GM23248 (cell line): ENCODE measurements at regions not wholly inside any gene's neighbourhood (a gene's known extent, or its start where the extent isn't known, plus 50 kb on each side); places are given as distances from the start of the nearest gene placed in this dataset.

Experiments used
- DNase-seq: peaks from one replicate; pipeline ENCODE4 v3.0.0-alpha.2; 2015
- H2AFZ ChIP-seq: fragments of 200-600 bp; sonication (generic); 2 replicates; pipeline ENCODE4 v1.6.1; 2016; ENCODE audit warnings: antibody characterized with exemption
- H3F3A ChIP-seq: fragments of 200-600 bp; sonication (generic); 2 replicates; pipeline ENCODE4 v1.6.1; 2016; ENCODE audit warnings: mild to moderate bottlenecking, antibody characterized with exemption, mixed run types; ENCODE audit not compliant: insufficient read depth
- H3K27ac ChIP-seq: fragments of 200-600 bp; sonication (generic); 2 replicates; pipeline ENCODE4 v1.5.1; 2016; ENCODE audit warnings: mild to moderate bottlenecking
- H3K27me3 ChIP-seq: fragments of 200-600 bp; sonication (generic); replicated peaks from 2 replicates; pipeline ENCODE4 v1.6.1; 2016; ENCODE audit warnings: mild to moderate bottlenecking; ENCODE audit not compliant: insufficient read depth
- H3K36me3 ChIP-seq: fragments of 200-600 bp; sonication (generic); 2 replicates; pipeline ENCODE4 v1.6.1; 2016; ENCODE audit warnings: low read depth, mild to moderate bottlenecking
- H3K4me1 ChIP-seq: fragments of 200-600 bp; sonication (generic); 2 replicates; pipeline ENCODE4 v1.6.1; 2016; ENCODE audit warnings: mild to moderate bottlenecking; ENCODE audit not compliant: insufficient read depth
- H3K4me2 ChIP-seq: fragments of 200-600 bp; sonication (generic); one replicate; pipeline ENCODE4 v1.6.1; 2016; ENCODE audit warnings: mild to moderate bottlenecking; ENCODE audit not compliant: unreplicated experiment
- H3K4me3 ChIP-seq: fragments of 200-600 bp; sonication (generic); 2 replicates; pipeline ENCODE4 v1.5.1; 2016; ENCODE audit warnings: mild to moderate bottlenecking
- H3K79me2 ChIP-seq: fragments of 200-600 bp; sonication (generic); 2 replicates; pipeline ENCODE4 v1.6.1; 2016; ENCODE audit warnings: mild to moderate bottlenecking; ENCODE audit not compliant: insufficient read depth
- H3K9ac ChIP-seq: fragments of 200-600 bp; sonication (generic); 2 replicates; pipeline ENCODE4 v1.6.1; 2016; ENCODE audit warnings: mild to moderate bottlenecking
- H3K9me2 ChIP-seq: fragments of 200-600 bp; sonication (generic); 2 replicates; pipeline ENCODE4 v1.6.1; 2016; ENCODE audit warnings: mixed run types, mild to moderate bottlenecking, moderate library complexity; ENCODE audit not compliant: insufficient read depth
- H3K9me3 ChIP-seq: fragments of 200-600 bp; sonication (generic); one replicate; pipeline ENCODE4 v1.6.1; 2017; ENCODE audit warnings: low read depth
- H4K20me1 ChIP-seq: fragments of 200-600 bp; sonication (generic); 2 replicates; pipeline ENCODE4 v1.6.0; 2016; ENCODE audit not compliant: insufficient read depth
- EZH2 ChIP-seq: fragments of 200-600 bp; sonication (generic); IDR thresholded peaks from 2 replicates; pipeline ENCODE4 v1.6.1; 2018; ENCODE audit warnings: antibody characterized with exemption, mild to moderate bottlenecking; ENCODE audit not compliant: insufficient read depth, poor library complexity, severe bottlenecking
- EZH2phosphoT487 ChIP-seq: fragments of 200-600 bp; sonication (generic); IDR thresholded peaks from 2 replicates; pipeline ENCODE4 v1.6.1; 2018; ENCODE audit warnings: antibody characterized with exemption, moderate library complexity, mild to moderate bottlenecking, low read depth; ENCODE audit not compliant: insufficient read depth
- WGBS, 2 experiments: methylation state at CpG; one replicate each; pipeline ENCODE4 v1.1.6; 2015 to 2017; ENCODE audit warnings: low lambda C conversion rate in 2 of 2, low coverage in 1 of 2; ENCODE audit errors: missing lambda C conversion rate in 2 of 2; 5-methylcytosine and 5-hydroxymethylcytosine counted together
- in situ Hi-C: fragments of 300-500 bp; cut with MboI; formaldehyde crosslinking; loops from 2 replicates; pipeline ENCODE4 v1.15.0; 2020

DNA sequence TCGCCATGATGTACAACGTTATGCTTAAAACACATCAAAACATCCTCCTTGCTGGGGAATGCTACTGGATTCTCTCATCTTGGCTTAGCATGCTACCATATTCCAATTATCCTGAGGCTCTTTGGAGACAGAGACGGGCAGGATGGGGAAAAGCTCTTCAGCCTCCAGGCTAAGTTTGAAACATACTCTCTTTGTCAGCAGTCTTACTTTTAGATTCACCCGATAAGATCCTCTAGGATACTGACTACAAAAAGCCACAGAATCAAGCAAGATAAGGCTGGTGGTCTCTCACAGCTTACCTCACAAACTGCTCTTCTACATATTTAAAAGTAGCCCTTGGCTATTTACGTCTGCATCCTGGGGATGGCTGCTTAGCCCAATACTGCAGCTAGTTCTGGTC, 72.8 kb upstream of the LRCH1 start:
- Histone ChIP-seq H3K27ac (no peak overlapping the region), H3K4me1 (peaks cover 9% of the 10 kb centered on the region), H4K20me1 (no peaks in the 10 kb centered on the region), H3K9me3 (no peaks in the 10 kb centered on the region), H3K9me2 (no peaks in the 10 kb centered on the region), H3K27me3 (no peaks in the 10 kb centered on the region), H3K4me2 (no peak overlapping the region), H3K4me3 (no peak overlapping the region), H2AFZ (no peak overlapping the region), H3K9ac (no peak overlapping the region), H3F3A (peaks cover 15% of the 10 kb centered on the region; the same call in 1 of the 2 replicates), H3K36me3 (no peaks in the 10 kb centered on the region), H3K79me2 (no peaks in the 10 kb centered on the region)
- in situ Hi-C loops = no loop called here
- TF ChIP-seq EZH2phosphoT487 (no peak), EZH2 (no peak)
- no peak for DNase-seq
- 91 to 92% methylated on average over 5 of the region's 5 CpGs for WGBS, 2 experiments

- no peak overlapping the region for H3K27ac ChIP-seq
- H3K27me3 ChIP-seq = no peaks in the 10 kb centered on the region
- in situ Hi-C loops = no loop called here
- H3K4me3 ChIP-seq = no peak overlapping the region
- no peaks in the 10 kb centered on the region for H3K36me3 ChIP-seq
- H3K4me2 ChIP-seq = no peak overlapping the region
- no peak for TF ChIP-seq EZH2phosphoT487
- no peak for TF ChIP-seq EZH2
- no peak for DNase-seq
- H3K4me1 ChIP-seq = peaks cover 9% of the 10 kb centered on the region
- H4K20me1 ChIP-seq = no peaks in the 10 kb centered on the region
- H2AFZ ChIP-seq = no peak overlapping the region
- H3K9ac ChIP-seq = no peak overlapping the region
- 78 to 91% methylated on average over 1 of the region's 1 CpG for WGBS, 2 experiments
- no peaks in the 10 kb centered on the region for H3K79me2 ChIP-seq
- no peaks in the 10 kb centered on the region for H3K9me2 ChIP-seq
- peaks cover 19% of the 10 kb centered on the region; the same call in 1 of the 2 replicates for H3F3A ChIP-seq
- H3K9me3 ChIP-seq = no peaks in the 10 kb centered on the region
Observed at GRCh38 chr13:46479691-46480090, 73.3 kb upstream of the LRCH1 start.

- Histone ChIP-seq H2AFZ (no peak overlapping the region), H3K36me3 (no peaks in the 10 kb centered on the region), H3K79me2 (no peaks in the 10 kb centered on the region), H3K9me3 (no peaks in the 10 kb centered on the region), H4K20me1 (no peaks in the 10 kb centered on the region), H3K4me1 (peaks cover 9% of the 10 kb centered on the region), H3K9ac (no peak overlapping the region), H3F3A (peaks cover 19% of the 10 kb centered on the region; the same call in 1 of the 2 replicates), H3K27ac (no peak overlapping the region), H3K4me3 (no peak overlapping the region), H3K27me3 (no peaks in the 10 kb centered on the region), H3K4me2 (no peak overlapping the region), H3K9me2 (no peaks in the 10 kb centered on the region)
- TF ChIP-seq EZH2 (no peak), EZH2phosphoT487 (no peak)
- in situ Hi-C loops = no loop called here
- no peak for DNase-seq
- WGBS, 2 experiments = 100% methylated on average over 1 of the region's 1 CpG
Observed at GRCh38 chr13:46479283-46479682, 73.7 kb upstream of the LRCH1 start.

DNA sequence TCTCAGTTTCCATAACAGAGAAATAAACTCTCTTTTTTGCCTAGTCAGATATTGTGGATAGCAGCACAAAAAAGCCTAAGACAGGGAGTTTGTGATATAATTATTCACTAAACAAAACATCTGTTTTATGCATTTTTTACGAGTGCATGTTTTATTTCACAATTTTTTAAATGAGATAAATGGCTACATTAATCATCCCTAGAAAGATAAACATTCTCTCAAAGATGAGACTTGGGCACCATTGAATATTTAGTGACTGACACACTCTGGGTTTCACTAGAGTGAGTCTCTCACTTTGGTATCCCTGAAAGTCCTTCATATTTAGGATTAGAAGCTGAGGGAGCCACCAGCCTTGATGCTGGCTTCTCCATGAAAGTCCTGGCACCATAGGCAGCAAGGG, 74.3 kb upstream of the LRCH1 start:
- H3K4me2 ChIP-seq = no peak overlapping the region
- peak; percentile 34 for DNase-seq

DNA sequence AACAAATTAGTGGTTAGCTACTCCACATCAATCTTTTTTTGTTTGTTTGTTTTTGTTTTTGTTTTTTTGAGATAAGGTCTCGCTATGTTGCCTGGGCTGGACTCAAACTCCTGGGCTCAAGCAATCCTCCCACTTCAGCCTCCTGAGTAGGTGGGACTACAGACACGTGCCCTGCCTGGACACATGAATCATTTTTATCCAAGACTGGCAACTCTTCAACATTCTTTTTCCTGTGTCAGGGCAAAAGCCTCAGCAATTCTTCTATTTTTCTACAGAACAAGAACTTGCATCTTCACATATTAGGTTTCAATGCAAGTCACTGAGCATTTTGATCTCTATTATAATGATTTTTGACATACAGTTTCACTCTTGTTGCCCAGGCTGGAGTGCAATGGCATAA, 76.8 kb upstream of the LRCH1 start:
- H3K4me2 ChIP-seq = no peak overlapping the region
- H3K36me3 ChIP-seq = no peaks in the 10 kb centered on the region
- H3F3A ChIP-seq = peaks cover 19% of the 10 kb centered on the region; the same call in 1 of the 2 replicates
- 40 to 46% methylated on average over 2 of the region's 2 CpGs for WGBS, 2 experiments
- H3K79me2 ChIP-seq = no peaks in the 10 kb centered on the region
- peaks cover 9% of the 10 kb centered on the region for H3K4me1 ChIP-seq
- in situ Hi-C loops = no loop called here
- no peak overlapping the region for H3K27ac ChIP-seq
- TF ChIP-seq EZH2 = no peak
- no peak for TF ChIP-seq EZH2phosphoT487
- no peak overlapping the region for H3K9ac ChIP-seq
- no peak overlapping the region for H3K4me3 ChIP-seq
- no peaks in the 10 kb centered on the region for H4K20me1 ChIP-seq
- DNase-seq = peak; percentile 29
- H3K9me3 ChIP-seq = no peaks in the 10 kb centered on the region
- H2AFZ ChIP-seq = no peak overlapping the region
- no peaks in the 10 kb centered on the region for H3K27me3 ChIP-seq
- H3K9me2 ChIP-seq = no peaks in the 10 kb centered on the region

More for the DNA sequence above, 74.3 kb upstream of the LRCH1 start:
- H3K9me3 ChIP-seq = no peaks in the 10 kb centered on the region
- no peak overlapping the region for H3K4me3 ChIP-seq
- H2AFZ ChIP-seq = no peak overlapping the region
- no peaks in the 10 kb centered on the region for H3K36me3 ChIP-seq
- peaks cover 9% of the 10 kb centered on the region for H3K4me1 ChIP-seq
- TF ChIP-seq EZH2 (no peak), EZH2phosphoT487 (no peak)
- 0 to 4% methylated on average over 1 of the region's 1 CpG for WGBS, 2 experiments
- no peaks in the 10 kb centered on the region for H4K20me1 ChIP-seq
- no peak overlapping the region for H3K27ac ChIP-seq
- H3K79me2 ChIP-seq = no peaks in the 10 kb centered on the region
- in situ Hi-C loops = no loop called here
- H3F3A ChIP-seq = peaks cover 19% of the 10 kb centered on the region; the same call in 1 of the 2 replicates
- H3K9ac ChIP-seq = no peak overlapping the region
- H3K9me2 ChIP-seq = no peaks in the 10 kb centered on the region
- no peaks in the 10 kb centered on the region for H3K27me3 ChIP-seq
